Keratinocyte (primary cell): ENCODE measurements at regions not wholly inside any gene's neighbourhood (a gene's known extent, or its start where the extent isn't known, plus 50 kb on each side); places are given as distances from the start of the nearest gene placed in this dataset.

Experiments used
- DNase-seq: peaks from one replicate; pipeline ENCODE4 v3.0.0-alpha.2; 2011; ENCODE audit warnings: low read depth, missing footprints, low spot score
- FAIRE-seq: peaks from 2 replicates; lab custom pipeline; 2011; peaks lifted over from hg19 to GRCh38; lab: Jason Lieb, UNC
- H2AFZ ChIP-seq: 2 replicates; pipeline ENCODE4 v1.6.0; 2012; ENCODE audit warnings: low read length, control low read depth, inconsistent platforms; ENCODE audit not compliant: control insufficient read depth
- H3K27ac ChIP-seq: 2 replicates; pipeline ENCODE4 v1.5.1; 2011; ENCODE audit warnings: low read length; ENCODE audit not compliant: control insufficient read depth, insufficient read depth
- H3K27me3 ChIP-seq: 3 replicates; pipeline ENCODE4 v1.6.0; 2011; ENCODE audit warnings: low read length; ENCODE audit not compliant: control insufficient read depth, insufficient read depth; ENCODE audit errors: extremely low read depth
- H3K36me3 ChIP-seq, 2 experiments: 2 replicates in 1 of 2; 3 replicates in 1 of 2; pipeline ENCODE4 v1.5.1; 2011; ENCODE audit warnings: low read length in 2 of 2, mild to moderate bottlenecking in 1 of 2; ENCODE audit not compliant: control insufficient read depth in 2 of 2, insufficient read depth in 2 of 2; ENCODE audit errors: extremely low read depth in 1 of 2
- H3K4me1 ChIP-seq: 3 replicates; pipeline ENCODE4 v1.5.1; 2011; ENCODE audit warnings: low read length; ENCODE audit not compliant: control insufficient read depth, insufficient read depth; ENCODE audit errors: extremely low read depth
- H3K4me2 ChIP-seq: 3 replicates; pipeline ENCODE4 v1.6.0; 2011; ENCODE audit warnings: low read depth, low read length; ENCODE audit not compliant: control insufficient read depth, insufficient read depth; ENCODE audit errors: extremely low read depth
- H3K4me3 ChIP-seq, 3 experiments: fragments of 200-600 bp in 1 of 3; sonication (generic) in 1 of 3; 2 replicates in 2 of 3; 3 replicates in 1 of 3; pipeline ENCODE4 v1.5.1; 2011 to 2016; ENCODE audit warnings: low read length in 3 of 3, mild to moderate bottlenecking in 3 of 3, control low read depth in 2 of 3, inconsistent platforms in 1 of 3, low read depth in 1 of 3, mixed read lengths in 1 of 3, mixed run types in 1 of 3, moderate library complexity in 1 of 3; ENCODE audit not compliant: control insufficient read depth in 2 of 3, insufficient read depth in 2 of 3; ENCODE audit errors: extremely low read depth in 1 of 3
- H3K79me2 ChIP-seq: 2 replicates; pipeline ENCODE4 v1.6.0; 2012; ENCODE audit warnings: low read length; ENCODE audit not compliant: control insufficient read depth, insufficient read depth
- H3K9ac ChIP-seq: 3 replicates; pipeline ENCODE4 v1.6.0; 2011; ENCODE audit warnings: low read length; ENCODE audit not compliant: control insufficient read depth, insufficient read depth; ENCODE audit errors: extremely low read depth
- H3K9me1 ChIP-seq: 3 replicates; pipeline ENCODE4 v1.6.0; 2011; ENCODE audit warnings: low read length; ENCODE audit not compliant: control insufficient read depth, insufficient read depth; ENCODE audit errors: extremely low read depth
- H3K9me3 ChIP-seq: 2 replicates; pipeline ENCODE4 v1.5.1; 2012; ENCODE audit warnings: low read depth, low read length; ENCODE audit not compliant: control insufficient read depth
- H4K20me1 ChIP-seq: 3 replicates; pipeline ENCODE4 v1.6.0; 2011; ENCODE audit warnings: low read length; ENCODE audit not compliant: control insufficient read depth, insufficient read depth; ENCODE audit errors: extremely low read depth
- CTCF ChIP-seq, 3 experiments: IDR thresholded peaks in 1 of 3; conservative IDR thresholded peaks in 1 of 3; optimal IDR thresholded peaks in 1 of 3; 2 replicates in 2 of 3; 3 replicates in 1 of 3; pipeline versions ENCODE3 to v1.5.1; 2011; ENCODE audit warnings: low read length in 3 of 3, mild to moderate bottlenecking in 3 of 3, moderate library complexity in 2 of 3, control low read depth in 1 of 3, inconsistent platforms in 1 of 3; ENCODE audit not compliant: insufficient read depth in 2 of 3; ENCODE audit errors: extremely low read depth in 1 of 3
- EZH2 ChIP-seq: IDR thresholded peaks from one replicate; pipeline ENCODE4 v1.6.1; 2012; ENCODE audit warnings: inconsistent platforms, mild to moderate bottlenecking, low read length, moderate library complexity
- dilution Hi-C: fragments of 300-500 bp; cut with MboI; formaldehyde crosslinking; loops from one replicate; pipeline ENCODE4 v1.7.0; 2020; ENCODE audit warnings: low sequenced_read_pairs; ENCODE audit not compliant: extremely low pct_ligation_motif_present

GRCh38 chr21:17901458-17902079 is 82.4 kb upstream of the C21orf91 start:
- Histone ChIP-seq H4K20me1 (no peaks in the 10 kb centered on the region), H3K36me3 (no peaks in the 10 kb centered on the region), H3K4me3 (peak overlapping the region; percentile 12 to 57 (median 29)), H3K4me2 (peak overlapping the region; percentile 93), H3K4me1 (peaks cover 26% of the 10 kb centered on the region), H3K9ac (peak overlapping the region; percentile 81), H3K27me3 (no peaks in the 10 kb centered on the region), H2AFZ (peak overlapping the region; percentile 92), H3K9me3 (no peaks in the 10 kb centered on the region), H3K9me1 (no peaks in the 10 kb centered on the region), H3K79me2 (no peaks in the 10 kb centered on the region), H3K27ac (peak overlapping the region; percentile 95)
- dilution Hi-C loops = no loop called here
- peak; percentile 86 for FAIRE-seq
- TF ChIP-seq EZH2 (no peak), CTCF (optimal IDR thresholded peaks at IDR 0.05 in 1 of 3, IDR thresholded peaks at IDR 0.05 in 1 of 3, conservative IDR thresholded peaks at IDR 0.05 in 1 of 3; ENCODE audit: extremely low read depth in 1 of 3, insufficient read depth in 2 of 3, low read length in 3 of 3) (no peak)
- DNase-seq = no peak

GRCh38 chr21:17900990-17901385 is 81.8 kb upstream of the C21orf91 start:
- FAIRE-seq = peak; percentile 34
- H3K27ac ChIP-seq = peak overlapping the region; percentile 95

More at GRCh38 chr21:17900990-17901385, 81.8 kb upstream of the C21orf91 start:
- H2AFZ ChIP-seq = peak overlapping the region; percentile 92
- H3K36me3 ChIP-seq = no peaks in the 10 kb centered on the region
- peak overlapping the region; percentile 6 to 57 (median 29) for H3K4me3 ChIP-seq
- H3K9me3 ChIP-seq = no peaks in the 10 kb centered on the region
- peak overlapping the region; percentile 81 for H3K9ac ChIP-seq
- H3K9me1 ChIP-seq = no peaks in the 10 kb centered on the region
- dilution Hi-C loops = no loop called here
- DNase-seq = no peak
- peaks cover 26% of the 10 kb centered on the region for H3K4me1 ChIP-seq
- no peaks in the 10 kb centered on the region for H3K79me2 ChIP-seq
- H3K27me3 ChIP-seq = no peaks in the 10 kb centered on the region
- TF ChIP-seq CTCF (optimal IDR thresholded peaks at IDR 0.05 in 1 of 3, IDR thresholded peaks at IDR 0.05 in 1 of 3, conservative IDR thresholded peaks at IDR 0.05 in 1 of 3; ENCODE audit: extremely low read depth in 1 of 3, insufficient read depth in 2 of 3, low read length in 3 of 3) (no peak), EZH2 (no peak)
- peak overlapping the region; percentile 93 for H3K4me2 ChIP-seq
- no peaks in the 10 kb centered on the region for H4K20me1 ChIP-seq
